Spinal cord (tissue), 9 donors: ENCODE measurements at regions not wholly inside any gene's neighbourhood (a gene's known extent, or its start where the extent isn't known, plus 50 kb on each side); places are given as distances from the start of the nearest gene placed in this dataset.
"Not testable (repeated sequence)": the region's sequence is repeated elsewhere in the genome, so short reads cannot be mapped to it uniquely, and the experiment has no call there.

Source experiments
- DNase-seq, 6 donors: peaks; one replicate each; pipeline versions ENCODE4 v3.0.0 to v3.0.0-alpha.2; 2013 to 2015; ENCODE audit warnings: low spot score in 6 of 6, low read depth in 4 of 6
- H3K27ac ChIP-seq: one replicate; pipeline ENCODE4 v1.5.1; 2013; ENCODE audit warnings: low read depth, low read length, control low read depth
- H3K27me3 ChIP-seq: one replicate; pipeline ENCODE4 v1.6.1; 2013; ENCODE audit warnings: low read length; ENCODE audit not compliant: control insufficient read depth, insufficient read depth
- H3K36me3 ChIP-seq: one replicate; pipeline ENCODE4 v1.6.1; 2013; ENCODE audit warnings: low read length; ENCODE audit not compliant: control insufficient read depth, insufficient read depth
- H3K4me1 ChIP-seq: one replicate; pipeline ENCODE4 v1.6.1; 2013; ENCODE audit warnings: low read length; ENCODE audit not compliant: control insufficient read depth, insufficient read depth
- H3K4me3 ChIP-seq: one replicate; pipeline ENCODE4 v1.5.1; 2013; ENCODE audit warnings: low read depth, low read length, control low read depth
- H3K9me3 ChIP-seq: one replicate; pipeline ENCODE4 v1.6.1; 2013; ENCODE audit warnings: low read length; ENCODE audit not compliant: control insufficient read depth, insufficient read depth
- WGBS: methylation state at CpG from one replicate; pipeline ENCODE4 v1.1.5; 2013; ENCODE audit warnings: missing lambda C conversion rate; ENCODE audit not compliant: insufficient coverage; 5-methylcytosine and 5-hydroxymethylcytosine counted together
- donor health status: healthy.

- no peaks in the 10 kb centered on the region for H3K27me3 ChIP-seq
- no peak overlapping the region for H3K27ac ChIP-seq
- no peak overlapping the region for H3K4me3 ChIP-seq
- H3K4me1 ChIP-seq = no peaks in the 10 kb centered on the region
- no peaks in the 10 kb centered on the region for H3K36me3 ChIP-seq
- H3K9me3 ChIP-seq = no peaks in the 10 kb centered on the region
- DNase-seq = no peak
These were observed 108.8 kb upstream of the LRRTM4 start for GRCh38 chr2:77631007-77631406.

DNA sequence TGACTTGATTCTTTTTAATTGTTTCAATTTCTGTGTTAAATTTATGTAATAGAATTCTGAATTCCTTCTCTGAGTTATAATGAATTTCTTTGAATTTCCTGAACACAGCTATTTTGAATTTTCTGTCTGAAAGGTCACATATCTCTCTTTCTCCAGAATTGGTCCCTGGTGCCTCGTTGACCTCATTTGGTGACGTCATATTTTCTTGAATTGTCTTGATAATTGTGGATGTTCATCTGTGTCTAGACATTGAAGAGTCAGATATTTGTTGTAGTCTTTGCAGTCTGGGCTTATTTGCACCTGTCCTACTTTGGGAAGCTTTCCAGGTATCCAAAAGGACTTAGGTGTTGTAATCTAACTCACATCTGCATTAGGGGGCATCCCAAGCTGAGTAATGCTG lies 111.4 kb upstream of the LRRTM4 start:
- H3K4me3 ChIP-seq = no peak overlapping the region
- H3K4me1 ChIP-seq = no peaks in the 10 kb centered on the region
- H3K9me3 ChIP-seq = no peaks in the 10 kb centered on the region
- WGBS = 80% methylated on average over 1 of the region's 2 CpGs
- no peaks in the 10 kb centered on the region for H3K27me3 ChIP-seq
- no peak overlapping the region for H3K27ac ChIP-seq
- DNase-seq = no peak
- H3K36me3 ChIP-seq = no peaks in the 10 kb centered on the region

DNA sequence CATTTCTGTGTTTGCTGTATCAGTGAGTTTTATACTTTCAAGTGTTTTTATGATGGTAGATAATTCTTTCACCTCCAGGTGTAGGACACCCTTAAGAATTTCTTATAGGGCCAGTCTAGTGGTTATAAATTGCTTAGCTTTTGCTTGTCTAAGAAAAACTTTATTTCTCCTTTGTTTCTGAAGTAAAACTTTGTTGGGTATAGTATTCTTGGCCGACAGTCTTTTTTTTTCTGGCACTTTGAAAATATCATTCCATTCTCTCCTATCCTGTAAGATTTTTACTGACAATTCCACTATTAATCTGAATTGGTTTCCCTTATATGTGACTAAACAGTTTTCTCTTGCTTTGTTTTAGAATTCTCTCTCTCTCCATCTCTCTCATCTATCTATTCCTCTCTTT lies 118.7 kb upstream of the LRRTM4 start:
- WGBS = no CpG with 5 or more reads among the region's 1 CpG
- no peaks in the 10 kb centered on the region for H3K27me3 ChIP-seq
- H3K36me3 ChIP-seq = no peaks in the 10 kb centered on the region
- H3K4me1 ChIP-seq = no peaks in the 10 kb centered on the region
- H3K4me3 ChIP-seq = no peak overlapping the region
- no peak overlapping the region for H3K27ac ChIP-seq
- peaks cover 2% of the 10 kb centered on the region for H3K9me3 ChIP-seq
- DNase-seq = no peak

DNA sequence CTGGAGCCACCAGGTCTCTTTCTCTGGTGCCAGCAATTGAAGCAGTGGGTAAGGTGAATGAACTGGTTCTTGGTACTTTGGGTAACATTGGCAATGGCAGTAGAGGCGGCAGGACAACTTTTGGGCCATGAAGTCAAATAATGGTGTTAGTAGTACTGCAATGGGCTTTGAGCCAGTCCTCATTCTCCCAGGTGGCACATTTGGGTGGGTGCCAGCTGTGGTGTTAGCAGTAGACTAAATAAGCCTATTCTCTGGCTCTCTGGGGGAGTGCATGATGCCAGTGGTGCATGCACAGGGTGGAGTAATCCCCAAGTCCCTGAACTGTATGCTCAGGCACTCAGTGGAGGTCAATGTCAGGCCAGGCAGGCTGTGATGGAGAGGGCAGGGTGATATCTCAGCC lies 120.2 kb upstream of the LRRTM4 start:
- H3K27me3 ChIP-seq = no peaks in the 10 kb centered on the region
- no peak for DNase-seq
- no peak overlapping the region for H3K4me3 ChIP-seq
- WGBS = 100% methylated on average over 1 of the region's 1 CpG
- peaks cover 2% of the 10 kb centered on the region for H3K9me3 ChIP-seq
- no peak overlapping the region for H3K27ac ChIP-seq
- H3K4me1 ChIP-seq = no peaks in the 10 kb centered on the region
- no peaks in the 10 kb centered on the region for H3K36me3 ChIP-seq

- no peak overlapping the region for H3K27ac ChIP-seq
- no peaks in the 10 kb centered on the region for H3K9me3 ChIP-seq
- no CpG with 5 or more reads among the region's 1 CpG for WGBS
- no peak for DNase-seq
- H3K27me3 ChIP-seq = no peaks in the 10 kb centered on the region
- H3K4me1 ChIP-seq = no peaks in the 10 kb centered on the region
- H3K4me3 ChIP-seq = no peak overlapping the region
- H3K36me3 ChIP-seq = no peaks in the 10 kb centered on the region
These were observed 127.7 kb upstream of the LRRTM4 start for GRCh38 chr2:77649856-77650255.

GRCh38 chr2:77652499-77652898 lies 130.3 kb upstream of the LRRTM4 start:
- Histone ChIP-seq H3K4me1 (no peaks in the 10 kb centered on the region), H3K9me3 (no peaks in the 10 kb centered on the region), H3K27ac (no peak overlapping the region), H3K36me3 (no peaks in the 10 kb centered on the region), H3K27me3 (no peaks in the 10 kb centered on the region), H3K4me3 (no peak overlapping the region)
- WGBS = 100% methylated on average over 1 of the region's 2 CpGs
- no peak for DNase-seq

DNA sequence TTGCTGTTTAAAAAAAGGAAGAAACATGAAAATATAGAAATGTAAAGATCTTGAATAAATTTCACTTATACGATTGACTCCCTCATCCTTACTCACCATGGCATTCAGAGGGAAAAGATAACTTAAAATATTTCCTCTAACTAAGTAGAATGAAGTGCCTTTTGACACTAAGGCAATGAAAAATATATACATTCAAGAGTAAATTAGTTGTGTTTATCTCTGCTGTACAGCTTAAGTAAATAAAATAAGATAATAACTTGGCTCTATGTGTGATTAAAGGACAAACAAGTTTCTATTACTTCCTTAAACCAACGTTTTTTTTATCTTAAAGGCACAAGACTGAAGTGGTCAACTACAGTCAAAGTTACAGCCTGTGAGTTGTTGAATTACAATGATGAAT lies 142.3 kb upstream of the LRRTM4 start:
- DNase-seq = no peak
- H3K4me3 ChIP-seq = no peak overlapping the region
- H3K9me3 ChIP-seq = no peaks in the 10 kb centered on the region
- no peaks in the 10 kb centered on the region for H3K4me1 ChIP-seq
- no CpG with 5 or more reads among the region's 2 CpGs for WGBS
- no peaks in the 10 kb centered on the region for H3K27me3 ChIP-seq
- no peaks in the 10 kb centered on the region for H3K36me3 ChIP-seq
- H3K27ac ChIP-seq = no peak overlapping the region

DNA sequence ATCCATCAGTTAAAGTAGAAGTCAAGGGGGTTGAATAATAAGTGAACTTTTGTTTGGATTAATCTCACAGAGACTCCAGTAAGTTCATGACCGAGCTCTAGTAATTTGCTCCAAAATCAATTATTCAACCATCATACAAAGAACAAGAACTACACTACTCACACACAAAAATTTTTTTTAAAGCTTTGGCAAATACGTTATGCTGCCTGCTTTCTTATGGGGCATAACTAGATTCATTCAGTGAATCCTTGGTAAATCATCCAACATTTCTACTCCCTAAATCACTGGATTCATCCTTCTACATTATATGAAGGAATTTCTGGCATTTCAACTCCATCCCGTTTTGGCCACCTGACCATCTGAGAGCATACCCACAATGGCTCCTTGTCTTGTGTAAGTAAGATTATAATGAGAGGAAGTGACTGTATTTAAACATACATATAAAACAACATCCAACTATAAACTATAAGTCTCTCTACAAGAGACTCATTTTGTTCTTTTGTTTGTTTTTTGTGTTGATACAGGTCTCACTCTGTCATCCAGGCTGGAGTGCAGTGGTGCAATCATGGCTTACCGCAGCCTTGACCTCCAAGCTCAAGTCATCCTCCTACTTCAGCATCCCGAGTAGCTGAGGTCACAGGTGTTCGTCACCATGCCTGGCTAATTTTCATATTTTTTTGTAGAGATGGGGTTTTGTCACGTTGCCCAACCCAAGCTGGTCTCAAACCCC lies 144.2 kb upstream of the LRRTM4 start:
- 68% methylated on average over 3 of the region's 7 CpGs for WGBS
- H3K27ac ChIP-seq = no peak overlapping the region
- H3K9me3 ChIP-seq = no peaks in the 10 kb centered on the region
- no peaks in the 10 kb centered on the region for H3K4me1 ChIP-seq
- no peaks in the 10 kb centered on the region for H3K36me3 ChIP-seq
- no peak overlapping the region for H3K4me3 ChIP-seq
- H3K27me3 ChIP-seq = no peaks in the 10 kb centered on the region
- DNase-seq = no peak

- not testable (repeated sequence) for DNase-seq, H3K4me1 ChIP-seq, H3K27ac ChIP-seq, H3K4me3 ChIP-seq, H3K9me3 ChIP-seq, H3K27me3 ChIP-seq, H3K36me3 ChIP-seq
- WGBS = no CpG with 5 or more reads among the region's 6 CpGs
These were observed 162.6 kb upstream of the LRRTM4 start for GRCh38 chr2:77684543-77685319.

- Histone ChIP-seq H3K36me3 (no peaks in the 10 kb centered on the region), H3K4me3 (no peak overlapping the region), H3K9me3 (no peaks in the 10 kb centered on the region), H3K4me1 (no peaks in the 10 kb centered on the region), H3K27me3 (no peaks in the 10 kb centered on the region), H3K27ac (no peak overlapping the region)
- DNase-seq = no peak
- no CpG with 5 or more reads among the region's 1 CpG for WGBS
These were observed 190.4 kb upstream of the LRRTM4 start for GRCh38 chr2:77712601-77713000.
